GM21717 (cell line): ENCODE measurements at regions not wholly inside any gene's neighbourhood (a gene's known extent, or its start where the extent isn't known, plus 50 kb on each side); places are given as distances from the start of the nearest gene placed in this dataset.

Experiments
- ATAC-seq: cut with Tn5 transposase; IDR thresholded peaks from one replicate; pipeline ENCODE4 v1.9.1; 2021; ENCODE audit warnings: mild to moderate bottlenecking, moderate library complexity; ENCODE audit not compliant: unreplicated experiment

DNA sequence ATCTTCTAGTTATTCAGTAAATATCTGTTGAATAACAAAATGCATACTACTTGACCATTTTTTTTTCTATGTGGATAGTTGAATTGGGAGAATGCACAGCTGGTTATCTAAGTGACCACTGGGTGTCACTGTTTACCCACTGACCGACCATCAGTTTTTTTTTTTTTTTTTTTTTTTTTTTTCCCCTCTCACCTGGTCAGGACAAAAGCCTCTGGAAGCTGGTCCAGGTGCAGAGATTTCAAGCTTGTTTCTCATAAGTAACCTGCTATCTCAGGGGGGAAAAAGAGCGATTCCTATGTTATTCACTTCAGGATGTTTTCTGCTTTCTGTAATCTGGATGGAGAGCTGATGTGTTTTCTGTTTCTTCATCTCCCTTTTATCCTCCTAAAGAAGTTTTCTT is 256.0 kb downstream of the DCDC2C start:
- ATAC-seq = no peak

DNA sequence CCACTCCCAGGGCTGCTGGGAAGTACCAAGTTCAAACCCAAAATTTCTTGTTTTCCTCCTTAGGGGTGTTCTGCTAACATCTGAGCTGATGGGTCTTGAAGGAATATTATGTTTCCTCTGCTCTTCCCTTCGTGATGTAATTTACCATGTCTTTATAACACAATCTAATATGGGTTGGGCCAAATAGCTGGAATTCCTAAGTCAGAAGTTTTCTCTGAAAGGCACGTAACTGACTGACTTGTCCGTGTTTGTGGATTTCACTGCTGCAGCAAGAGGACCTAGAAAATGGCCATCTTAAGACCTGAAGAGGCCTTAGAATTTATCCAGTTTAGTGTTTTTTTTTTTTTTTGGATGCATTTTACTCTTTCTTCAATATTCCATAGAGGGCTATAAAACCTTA is 256.7 kb downstream of the DCDC2C start:
- no peak for ATAC-seq

DNA sequence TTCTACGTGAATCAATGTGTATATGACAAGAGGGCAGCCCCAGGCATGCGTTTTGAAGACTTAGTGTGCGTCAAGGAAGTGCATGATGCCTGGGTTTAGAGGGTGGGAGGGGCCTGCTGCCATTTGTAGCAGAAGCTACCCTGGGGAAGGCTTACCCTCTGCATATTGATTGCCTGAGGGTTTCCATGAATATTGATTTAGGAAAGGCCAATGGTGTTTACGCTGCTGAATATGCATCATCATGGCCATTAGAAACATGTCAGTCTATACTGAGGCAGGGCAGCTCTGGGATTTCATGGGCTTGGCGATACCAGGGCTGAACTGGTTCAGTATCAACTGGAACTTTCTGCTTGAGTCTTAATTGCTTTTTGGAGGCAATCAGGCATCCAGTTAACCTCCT is 259.3 kb downstream of the DCDC2C start:
- no peak for ATAC-seq

DNA sequence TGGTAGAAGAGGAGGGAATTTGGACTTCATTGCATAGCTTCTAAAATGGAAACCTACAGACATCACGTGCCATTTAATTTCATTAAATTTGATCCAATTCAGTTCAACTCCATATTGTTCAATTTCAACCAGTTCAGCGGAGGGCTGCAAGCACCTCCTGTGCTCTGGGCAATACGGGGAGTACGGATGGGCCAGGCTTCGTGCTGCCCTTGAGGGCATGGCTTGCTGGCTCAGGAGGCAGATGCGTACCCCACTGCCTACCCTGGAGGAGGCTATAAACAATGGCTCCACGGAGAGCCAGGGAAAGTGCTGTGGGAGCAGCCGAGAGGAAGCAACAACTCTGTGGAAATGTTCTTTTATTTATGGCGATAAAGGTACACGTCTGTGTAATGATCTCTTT is 261.8 kb downstream of the DCDC2C start:
- no peak for ATAC-seq

DNA sequence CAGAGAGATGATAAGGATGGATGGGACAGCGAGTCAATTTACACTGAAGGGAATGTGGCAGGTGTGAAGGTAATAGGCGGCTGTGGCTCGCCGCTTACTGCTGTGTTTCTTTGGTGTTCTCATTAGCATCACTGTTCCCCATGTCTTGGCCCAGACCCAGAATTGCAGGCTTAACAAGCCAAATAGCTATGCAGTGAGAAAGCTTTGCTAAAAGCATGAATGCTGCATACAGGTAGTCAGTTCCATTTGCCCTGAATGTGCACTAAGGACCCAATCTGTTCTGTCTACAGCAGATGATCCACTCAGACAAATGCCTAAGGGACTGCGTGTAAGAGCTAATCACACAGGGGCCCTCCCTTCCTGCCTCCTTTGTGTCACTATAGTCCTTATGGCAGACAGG is 262.6 kb downstream of the DCDC2C start:
- no peak for ATAC-seq

DNA sequence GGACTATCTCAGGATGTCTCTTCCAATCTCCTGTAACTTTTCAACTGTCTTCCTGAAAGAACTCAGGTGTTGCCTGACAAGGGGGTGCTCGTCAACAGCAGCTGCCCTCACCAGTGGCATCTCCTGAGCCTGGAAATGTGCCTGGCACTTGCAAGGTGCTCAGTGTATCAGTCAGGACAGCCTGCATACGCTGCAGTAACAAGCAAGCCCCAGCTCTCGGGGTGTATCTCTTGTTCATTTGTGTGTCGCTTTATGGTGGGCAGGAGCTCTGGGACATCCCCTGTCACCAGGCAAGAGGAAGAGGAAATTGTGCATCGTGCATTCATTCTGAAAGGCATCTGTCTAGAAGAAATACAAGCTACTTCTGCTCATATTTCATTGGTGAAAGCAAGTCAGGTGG is 263.1 kb downstream of the DCDC2C start:
- no peak for ATAC-seq

DNA sequence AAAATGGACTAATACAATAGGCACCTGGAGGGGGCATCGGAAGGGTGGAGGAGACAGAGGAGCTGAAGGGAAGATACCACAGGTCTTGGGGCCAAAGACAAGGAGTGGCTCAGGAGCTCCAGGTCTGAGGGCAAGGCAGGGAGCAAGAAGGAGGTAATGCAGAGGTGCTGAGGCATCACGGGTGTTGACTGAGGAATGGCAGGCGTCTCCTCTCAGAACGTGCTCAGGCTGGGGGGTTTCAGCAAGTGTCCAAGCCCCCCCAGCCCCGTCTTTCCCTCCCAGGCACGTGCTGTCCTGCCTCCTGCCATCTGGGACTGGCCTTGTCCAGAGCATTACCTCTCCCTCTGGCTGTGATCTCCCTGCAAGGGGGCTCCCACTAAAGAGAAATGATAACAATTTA is 265.4 kb downstream of the DCDC2C start:
- ATAC-seq = no peak

DNA sequence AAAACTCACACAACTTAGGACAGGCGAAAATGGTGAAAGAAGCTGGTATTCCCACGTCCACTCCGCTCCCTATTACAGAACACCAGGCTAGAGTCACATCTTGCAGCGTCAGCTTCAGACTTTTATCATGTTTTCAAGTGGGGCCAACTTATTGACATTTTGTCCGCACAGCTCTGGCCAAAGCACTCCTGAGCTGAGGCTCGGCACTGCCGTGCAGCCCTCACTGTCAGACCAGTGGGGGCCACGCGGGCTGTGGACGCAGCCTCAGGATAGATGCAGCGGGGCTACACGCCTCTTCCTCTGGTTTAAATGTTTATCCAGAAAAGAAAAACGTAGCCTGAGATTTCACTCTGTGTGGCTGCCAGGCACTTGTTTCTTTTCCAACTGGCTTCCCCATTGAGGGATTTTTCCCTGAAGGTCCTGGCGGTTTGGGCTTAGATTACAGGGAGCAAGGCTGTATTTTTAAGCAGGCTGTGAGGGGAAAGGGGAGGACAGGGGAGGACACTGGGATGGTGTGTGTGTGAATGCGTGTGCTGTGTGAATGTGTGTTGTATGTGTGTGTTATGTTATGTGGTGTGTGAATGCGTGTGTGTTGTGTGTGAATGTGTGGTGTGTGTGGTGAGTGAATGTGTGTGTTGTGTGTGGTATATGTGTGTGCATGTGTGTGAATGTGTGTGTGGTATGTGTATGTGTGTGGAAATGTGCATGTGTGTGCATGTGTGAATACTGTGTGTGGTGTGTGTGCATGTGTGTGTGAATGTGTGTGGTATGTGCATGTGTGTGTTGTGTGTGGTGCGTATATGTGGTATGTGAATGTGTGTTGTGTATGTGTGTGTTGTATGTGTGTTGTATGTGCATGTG is 267.6 kb downstream of the DCDC2C start:
- ATAC-seq = no peak

DNA sequence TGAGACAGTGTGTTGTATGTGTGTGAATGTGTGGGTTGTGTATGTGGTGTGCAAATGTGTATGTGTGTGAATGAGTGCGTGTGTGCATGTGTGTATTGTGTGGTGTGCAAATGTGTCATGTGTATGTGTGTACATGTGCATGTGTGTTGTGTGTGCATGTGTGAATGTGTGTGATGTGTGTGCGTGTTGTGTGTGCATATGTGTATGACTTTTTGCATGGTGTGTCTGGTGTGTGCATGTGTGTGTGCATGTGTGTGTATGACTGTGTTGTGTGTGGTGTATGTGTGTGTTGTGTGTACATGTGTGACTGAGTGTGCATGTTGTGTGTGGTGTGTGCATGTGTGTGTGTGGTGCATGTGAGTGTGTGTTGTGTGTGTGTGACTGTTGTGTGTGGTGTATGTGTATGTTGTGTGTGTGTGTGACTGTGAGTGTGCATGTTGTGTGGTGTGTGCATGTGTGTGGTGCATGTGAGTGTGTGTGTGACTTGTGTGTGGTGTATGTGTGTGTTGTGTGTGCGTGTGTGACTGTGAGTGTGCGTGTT is 268.3 kb downstream of the DCDC2C start:
- no peak for ATAC-seq

DNA sequence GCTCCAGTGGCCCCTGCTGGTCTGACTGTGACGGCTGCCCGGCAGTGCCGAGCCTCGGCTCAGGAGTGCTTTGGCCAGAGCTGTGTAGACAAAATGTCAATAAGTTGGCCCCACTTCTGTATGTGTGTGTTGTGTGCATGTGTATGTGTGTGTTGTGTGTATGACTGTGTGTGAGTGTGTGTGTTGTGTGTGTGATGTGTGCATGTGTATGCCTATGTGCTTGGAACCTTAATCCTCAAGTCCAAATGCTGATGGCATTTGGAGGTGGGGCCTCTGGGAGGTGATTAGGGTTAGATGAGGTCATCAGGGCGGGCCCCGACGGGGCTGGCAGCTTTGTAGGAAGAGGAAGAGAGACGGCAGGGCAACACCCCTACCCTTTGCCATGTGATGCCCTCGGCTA is 269.0 kb downstream of the DCDC2C start:
- no peak for ATAC-seq

DNA sequence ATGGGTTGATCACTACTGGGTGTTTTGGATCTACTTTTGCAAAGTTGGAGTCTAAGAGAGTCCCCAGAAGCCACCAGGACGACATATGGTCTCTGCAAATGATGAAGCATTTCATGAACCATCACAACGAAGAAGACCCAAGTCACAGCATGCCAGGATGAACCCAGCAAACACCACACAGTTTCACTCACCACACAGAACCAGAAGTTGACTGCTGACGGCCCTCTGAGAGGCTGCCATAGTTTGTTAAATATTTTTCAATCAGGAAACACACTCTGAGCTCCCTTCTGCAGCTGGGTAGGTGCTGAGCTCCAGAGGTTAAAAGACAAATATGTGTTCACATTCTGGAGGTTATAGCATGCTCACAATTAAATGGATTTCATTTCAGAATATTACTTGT is 271.4 kb downstream of the DCDC2C start:
- ATAC-seq = no peak

DNA sequence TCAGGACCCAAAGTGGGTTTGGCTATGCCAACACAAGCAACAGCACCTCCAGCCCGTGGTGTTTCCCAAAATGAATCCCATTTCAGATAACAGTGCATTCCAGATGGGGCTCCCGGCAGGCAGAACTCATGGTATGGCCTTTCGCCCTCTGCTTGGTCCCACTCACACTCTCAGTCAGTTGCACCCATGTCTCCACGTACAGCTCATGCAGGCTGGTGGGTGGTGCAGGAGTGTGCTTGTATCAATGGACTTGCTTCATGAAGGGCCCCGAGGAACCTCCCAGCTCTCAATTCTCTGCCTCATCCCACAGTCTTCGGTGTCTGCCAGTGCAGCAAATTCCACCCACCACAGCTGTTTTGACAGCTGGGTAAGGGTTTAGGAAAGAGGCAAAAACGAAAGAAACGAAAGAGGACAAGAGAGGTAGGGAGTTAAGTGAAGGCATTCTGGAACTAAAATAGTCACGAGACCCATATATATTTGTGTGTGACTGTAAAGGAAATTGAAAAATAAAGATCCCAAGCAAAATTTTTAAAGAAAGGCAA is 278.1 kb downstream of the DCDC2C start:
- ATAC-seq = no peak

DNA sequence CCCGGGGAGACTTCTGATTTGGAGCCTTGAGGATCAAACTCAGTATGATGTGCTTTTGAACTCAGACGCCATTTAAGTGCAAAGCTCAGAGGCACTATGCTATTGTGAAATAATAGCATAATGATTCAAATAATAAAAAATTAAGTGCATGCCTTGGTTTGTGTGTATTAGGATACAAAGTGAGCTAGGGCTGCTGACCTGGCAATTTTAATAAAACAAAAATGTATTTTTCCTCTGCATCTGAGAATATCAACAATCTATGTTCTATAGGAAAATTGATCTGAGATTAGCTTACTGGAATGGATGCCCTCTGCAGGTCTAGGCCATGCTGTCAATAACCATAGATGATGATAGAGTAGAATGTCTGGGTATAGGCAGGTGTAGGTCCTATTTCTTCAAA is 278.8 kb downstream of the DCDC2C start:
- no peak for ATAC-seq

DNA sequence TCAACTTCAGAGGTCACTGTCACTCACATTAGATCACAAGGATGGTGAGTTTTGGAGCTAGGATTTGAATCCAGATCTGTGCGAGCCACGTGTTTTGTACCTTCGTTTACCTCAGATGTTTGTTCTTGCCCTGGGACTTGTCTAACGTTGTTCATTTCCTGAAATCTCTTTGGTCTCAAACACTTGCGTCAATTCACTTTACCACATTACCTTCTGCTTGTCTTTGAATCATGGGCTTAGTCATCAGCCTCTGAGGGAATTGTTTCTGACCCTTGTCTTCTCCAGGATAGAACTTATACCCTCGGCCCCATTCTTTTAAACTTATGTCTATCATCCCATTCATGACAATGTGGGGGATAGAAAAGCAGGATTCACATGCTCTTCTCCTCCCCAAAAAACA is 282.7 kb downstream of the DCDC2C start:
- ATAC-seq = no peak

DNA sequence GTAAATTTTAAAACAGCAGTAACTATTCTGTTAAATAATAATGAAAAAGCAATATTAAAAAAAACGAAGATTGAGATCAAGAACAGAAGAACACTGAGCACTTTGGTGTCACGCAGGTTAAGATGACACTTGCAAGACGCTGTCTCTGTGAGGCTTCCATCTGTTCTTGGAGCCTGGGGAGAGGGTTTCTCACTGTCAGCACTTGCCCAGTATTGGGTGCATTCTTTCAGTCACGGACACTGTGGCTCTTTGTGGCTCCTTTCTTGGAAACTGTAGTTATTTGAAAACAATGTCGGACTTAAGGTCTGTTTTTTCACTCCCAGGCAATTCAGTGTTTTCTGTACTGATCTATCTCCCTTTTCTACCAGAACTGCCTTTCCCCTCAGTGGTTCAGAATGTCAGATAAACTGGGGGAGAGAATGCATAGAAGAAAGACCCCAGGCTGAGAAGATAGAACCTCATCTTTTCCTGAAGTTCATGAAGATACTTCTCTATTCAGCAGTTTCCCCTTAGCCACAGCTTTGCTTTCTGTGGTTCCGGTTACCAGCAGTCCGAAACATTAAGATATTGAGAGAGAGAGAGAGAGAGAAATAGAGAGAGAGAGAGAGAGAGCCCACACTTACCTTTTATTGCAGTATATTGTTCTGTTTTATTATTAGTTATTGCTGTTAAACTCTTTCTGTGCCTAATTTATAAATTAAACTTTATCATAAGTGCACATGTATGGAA is 283.3 kb downstream of the DCDC2C start:
- ATAC-seq = no peak

DNA sequence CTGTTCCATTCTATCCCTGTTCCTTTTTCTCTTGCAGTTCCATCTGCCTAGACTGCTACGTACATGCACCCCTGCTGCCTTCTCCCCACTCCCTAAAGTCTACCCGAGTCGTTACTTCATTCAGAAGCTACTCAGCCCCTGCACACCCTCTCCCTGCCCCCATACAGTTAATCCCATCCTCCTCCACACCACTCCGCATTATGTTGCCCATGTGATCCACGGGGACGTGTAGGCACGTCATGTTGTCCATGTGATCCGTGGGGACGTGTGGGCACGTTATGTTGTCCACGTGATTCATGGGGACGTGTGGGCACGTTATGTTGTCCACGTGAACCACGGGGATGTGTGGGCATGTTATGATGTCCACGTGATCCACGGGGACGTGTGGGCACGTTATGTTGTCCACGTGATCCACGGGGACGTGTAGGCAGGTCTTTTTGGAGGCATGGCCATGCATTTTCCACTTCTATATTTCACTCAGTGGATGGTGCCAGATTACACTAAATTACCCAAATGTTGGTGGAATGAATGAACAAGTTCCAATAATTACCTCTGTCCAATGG is 299.5 kb downstream of the DCDC2C start:
- ATAC-seq = no peak

DNA sequence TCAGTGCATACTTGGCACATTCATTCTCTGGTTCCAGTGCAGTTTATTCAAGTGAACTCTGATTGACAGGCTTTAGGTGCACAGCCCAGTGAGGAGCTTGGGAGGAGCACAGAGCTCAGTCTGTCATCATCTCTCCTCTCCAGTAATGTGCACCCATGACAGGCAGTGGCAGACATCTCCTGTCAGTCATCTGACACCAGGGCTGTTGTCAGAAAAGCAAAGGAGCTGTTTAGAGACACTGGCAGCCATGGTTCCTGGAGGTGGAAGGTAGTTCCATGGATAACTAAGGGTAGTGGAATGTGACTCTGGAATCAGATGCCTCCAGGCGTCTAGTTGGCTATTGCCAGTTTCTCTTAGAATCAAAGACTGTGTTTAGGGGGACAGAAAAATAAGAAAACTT is 308.8 kb downstream of the DCDC2C start:
- ATAC-seq = no peak

DNA sequence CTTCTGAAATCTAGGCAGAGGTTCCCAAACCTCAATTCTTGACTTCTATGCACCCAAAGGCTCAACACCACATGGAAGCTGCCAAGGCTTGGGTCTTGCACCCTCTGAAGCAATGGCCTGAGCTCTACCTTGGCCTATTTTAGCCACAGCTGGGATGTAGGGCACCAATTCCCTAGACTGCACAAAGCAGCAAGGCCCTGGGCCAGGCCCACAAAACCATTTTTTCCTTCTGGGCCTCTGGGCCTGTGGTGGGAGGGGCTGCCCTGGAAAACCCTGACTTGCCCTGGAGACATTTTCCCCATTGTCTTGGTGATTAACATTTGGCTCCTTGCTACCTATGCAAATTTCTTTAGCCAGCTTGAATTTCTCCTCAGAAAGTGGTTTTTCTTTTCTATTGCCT is 315.2 kb downstream of the DCDC2C start:
- ATAC-seq = no peak

DNA sequence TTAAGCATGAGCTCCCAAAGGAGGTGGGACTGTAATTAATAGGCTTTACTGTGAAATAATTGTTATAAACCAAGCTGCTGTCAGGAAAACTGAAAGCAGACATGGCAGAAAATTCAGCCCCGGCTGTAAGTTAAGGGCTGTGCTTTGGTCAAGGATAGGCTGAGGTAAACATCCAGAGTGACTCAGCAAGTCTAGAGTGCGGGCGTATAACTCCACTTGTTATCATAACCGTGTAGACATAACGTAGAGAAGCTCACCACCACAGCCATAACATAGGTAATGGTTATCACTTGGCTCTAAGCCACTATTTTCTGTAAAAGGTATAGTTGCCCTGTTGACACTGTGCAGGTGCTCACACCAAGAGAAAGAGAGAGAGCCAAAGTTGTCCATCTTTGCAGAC is 316.8 kb downstream of the DCDC2C start:
- ATAC-seq = no peak

DNA sequence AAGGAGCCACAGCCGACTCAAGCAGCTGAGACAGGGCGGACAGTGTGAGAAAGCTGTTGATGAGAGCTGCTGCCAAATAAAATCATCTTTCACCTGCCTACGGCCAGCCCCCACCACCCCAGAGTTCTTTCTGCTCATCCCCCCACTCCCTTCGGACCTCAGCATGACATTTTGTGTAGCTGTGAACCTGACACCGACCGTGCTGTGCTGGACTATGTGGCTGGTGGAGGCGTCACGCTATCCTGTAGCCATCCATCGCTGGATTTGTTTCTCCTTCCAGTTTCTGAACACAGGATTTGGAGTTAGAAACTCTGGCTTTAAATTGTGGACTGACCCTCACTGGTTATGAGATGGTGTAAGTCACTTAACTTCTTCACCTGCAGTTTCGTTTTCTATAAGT is 317.3 kb downstream of the DCDC2C start:
- no peak for ATAC-seq

DNA sequence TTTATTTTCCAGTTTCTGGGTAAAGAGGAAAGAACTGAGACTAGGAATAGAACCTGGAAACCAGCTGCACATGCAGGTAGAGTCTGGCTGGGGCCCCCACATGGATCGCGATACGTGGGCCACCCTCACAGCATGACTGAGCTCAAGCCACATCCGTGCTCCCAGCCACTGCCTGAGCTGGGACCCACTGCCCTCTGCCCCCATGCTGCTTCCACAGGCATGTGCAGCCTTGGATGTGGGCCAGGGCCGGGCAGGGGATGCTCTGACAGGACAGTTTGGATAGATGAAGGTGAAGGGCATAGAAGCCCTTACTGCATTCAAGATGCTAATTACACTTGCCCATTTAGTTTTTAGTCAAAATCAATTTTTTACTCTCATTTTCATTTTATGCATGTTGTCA is 321.2 kb downstream of the DCDC2C start:
- ATAC-seq = no peak

DNA sequence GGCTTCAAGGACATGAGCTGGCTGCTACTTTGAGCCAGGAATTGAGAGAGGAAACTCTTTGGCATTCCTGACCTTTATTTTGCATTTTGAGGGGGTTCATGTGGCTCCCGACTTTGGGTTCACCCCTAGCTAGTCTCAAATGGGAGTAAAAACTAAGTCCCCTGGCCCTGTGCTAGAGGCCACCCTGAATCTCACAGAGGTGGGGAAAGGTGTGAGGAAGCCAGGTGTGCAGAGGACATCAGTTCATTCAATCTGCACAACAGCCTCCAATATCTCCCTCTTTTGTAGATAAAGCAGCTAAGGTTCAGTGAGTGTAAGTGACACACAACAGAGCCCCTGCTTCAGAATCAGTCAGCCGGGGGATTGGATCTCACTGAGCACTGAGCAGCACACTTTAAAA is 325.7 kb downstream of the DCDC2C start:
- ATAC-seq = no peak
